ENCODE measurements at regions not wholly inside any gene's neighbourhood (a gene's known extent, or its start where the extent isn't known, plus 50 kb on each side); places are given as distances from the start of the nearest gene placed in this dataset.

DNA sequence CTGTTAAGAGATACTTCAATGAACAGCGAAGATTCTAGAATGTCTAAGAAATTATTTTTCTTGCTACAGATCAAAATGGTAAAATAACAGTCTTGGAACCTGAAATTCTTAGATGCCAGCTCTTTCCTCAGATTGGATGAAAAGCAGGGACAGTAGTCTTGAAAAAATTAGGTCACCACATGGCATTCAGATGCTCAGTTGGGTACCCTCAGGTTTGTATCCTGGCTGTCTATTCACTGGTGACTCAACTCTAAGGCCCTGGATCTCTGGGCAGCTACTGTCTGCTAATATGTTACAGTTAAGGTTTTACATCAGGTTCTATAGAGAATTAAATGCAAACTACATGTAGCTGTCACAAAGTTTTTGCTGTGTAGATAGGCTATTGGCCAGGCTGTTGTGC, 528.9 kb upstream of the ADAMTS5 start:
- TF ChIP-seq, protein P1, sequence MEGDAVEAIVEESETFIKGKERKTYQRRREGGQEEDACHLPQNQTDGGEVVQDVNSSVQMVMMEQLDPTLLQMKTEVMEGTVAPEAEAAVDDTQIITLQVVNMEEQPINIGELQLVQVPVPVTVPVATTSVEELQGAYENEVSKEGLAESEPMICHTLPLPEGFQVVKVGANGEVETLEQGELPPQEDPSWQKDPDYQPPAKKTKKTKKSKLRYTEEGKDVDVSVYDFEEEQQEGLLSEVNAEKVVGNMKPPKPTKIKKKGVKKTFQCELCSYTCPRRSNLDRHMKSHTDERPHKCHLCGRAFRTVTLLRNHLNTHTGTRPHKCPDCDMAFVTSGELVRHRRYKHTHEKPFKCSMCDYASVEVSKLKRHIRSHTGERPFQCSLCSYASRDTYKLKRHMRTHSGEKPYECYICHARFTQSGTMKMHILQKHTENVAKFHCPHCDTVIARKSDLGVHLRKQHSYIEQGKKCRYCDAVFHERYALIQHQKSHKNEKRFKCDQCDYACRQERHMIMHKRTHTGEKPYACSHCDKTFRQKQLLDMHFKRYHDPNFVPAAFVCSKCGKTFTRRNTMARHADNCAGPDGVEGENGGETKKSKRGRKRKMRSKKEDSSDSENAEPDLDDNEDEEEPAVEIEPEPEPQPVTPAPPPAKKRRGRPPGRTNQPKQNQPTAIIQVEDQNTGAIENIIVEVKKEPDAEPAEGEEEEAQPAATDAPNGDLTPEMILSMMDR (IDR thresholded peaks at IDR 0.05): no peak
- TF ChIP-seq POLR2A (IDR thresholded peaks at IDR 0.05) (no peak), POLR2AphosphoS5 (IDR thresholded peaks at IDR 0.05; ENCODE audit: insufficient read depth in 1 of 2, low read depth in 1 of 2) (no peak)

Measured in vagina (tissue), 2 donors.